ENCODE measurements at regions not wholly inside any gene's neighbourhood (a gene's known extent, or its start where the extent isn't known, plus 50 kb on each side); places are given as distances from the start of the nearest gene placed in this dataset.

GRCh38 chr1:98331243-98331642 lies 330.3 kb upstream of the SNX7 start:
- TF ChIP-seq MXI1 (IDR thresholded peaks at IDR 0.05; ENCODE audit: low read depth, low read length) (no peak), POLR2AphosphoS5 (IDR thresholded peaks at IDR 0.05; ENCODE audit: low read length) (no peak), SP1 (IDR thresholded peaks at IDR 0.05; ENCODE audit: low read depth, low read length) (no peak), SKIL (IDR thresholded peaks at IDR 0.05; ENCODE audit: low read depth, poor library complexity, severe bottlenecking) (no peak), ZBTB40 (IDR thresholded peaks at IDR 0.05; ENCODE audit: borderline replicate concordance) (no peak), FOXK2 (IDR thresholded peaks at IDR 0.05) (no peak), BHLHE40 (IDR thresholded peaks at IDR 0.05; ENCODE audit: borderline replicate concordance in 1 of 2, low read depth in 2 of 2, low read length in 1 of 2) (no peak), ZNF274 (IDR thresholded peaks at IDR 0.05; ENCODE audit: insufficient read depth, insufficient read length) (no peak), NR2F1 (conservative IDR thresholded peaks at IDR 0.05) (no peak)
- SMC1A ChIA-PET (ENCODE audit: uncharacterized antibody, unreplicated experiment): no interaction called here
- RAD21 ChIA-PET (ENCODE audit: unreplicated experiment): no interaction called here
- Histone ChIP-seq H3K4me2 (ENCODE audit: control insufficient read depth, insufficient read depth) (no peak overlapping the region), H3K4me3 (no peak overlapping the region), H3K27me3 (replicated peaks in 1 of 2; ENCODE audit: control insufficient read depth in 2 of 2, insufficient read depth in 2 of 2, low read length in 1 of 2) (no peaks in the 10 kb centered on the region; a peak in 1 of 4 replicates), H4K20me1 (ENCODE audit: control insufficient read depth, insufficient read depth) (no peaks in the 10 kb centered on the region), H3K4me1 (ENCODE audit: control insufficient read depth, insufficient read depth, low read length) (no peaks in the 10 kb centered on the region), H3K79me2 (ENCODE audit: control insufficient read depth, insufficient read depth, low read length) (no peaks in the 10 kb centered on the region), H3K9ac (ENCODE audit: control insufficient read depth, insufficient read depth, low read length) (no peak overlapping the region), H3K9me3 (replicated peaks; ENCODE audit: control insufficient read depth, insufficient read depth, low read length) (no peaks in the 10 kb centered on the region), H3K27ac (ENCODE audit: control insufficient read depth, insufficient read depth) (no peak overlapping the region), H2AFZ (ENCODE audit: control insufficient read depth, low read depth, low read length) (no peak overlapping the region), H3K36me3 (ENCODE audit: control insufficient read depth in 2 of 2, insufficient read depth in 2 of 2, low read length in 1 of 2) (no peaks in the 10 kb centered on the region)
- DNase-seq (ENCODE audit: low read depth, low spot score) (no peak), FAIRE-seq (no peak), ATAC-seq (no peak)
- in situ Hi-C loops (cut with MboI): no loop called here
- CTCF ChIA-PET: no interaction called here
- BruUV-seq (replicated peaks): no TSS peak
- POLR2A ChIA-PET: no interaction called here
- 12% methylated on average over 3 of the region's 3 CpGs for WGBS (ENCODE audit: insufficient coverage, insufficient replicate concordance, low lambda C conversion rate, missing lambda C conversion rate)
- intact Hi-C loops (cut with micrococcal nuclease; ENCODE audit: unreplicated experiment): no loop called here

All from GM12878 (cell line).